HepG2 (cell line): ENCODE measurements at regions not wholly inside any gene's neighbourhood (a gene's known extent, or its start where the extent isn't known, plus 50 kb on each side); places are given as distances from the start of the nearest gene placed in this dataset.

Source experiments
- ATAC-seq: fragments of 200-7000 bp; cut with Tn5 transposase; 3 replicates; pipeline ENCODE4 v1.9.1; 2020; ENCODE audit warnings: mild to moderate bottlenecking, moderate library complexity
- BruUV-seq: library from RNA; stranded (reverse); fragments of 400-500 nt; replicated peaks from 2 replicates; lab custom pipeline; 2021; lab: Mats Ljungman, UMichigan
- CTCF ChIA-PET: fragments of 300-600 bp; formaldehyde crosslinking; extraction: SDS; loops from one replicate; lab custom pipeline; 2021; ENCODE audit warnings: low total read pairs, inconsistent platforms, low intra/inter-chr PET ratio; lab: Yijun Ruan, JAX
- POLR2A ChIA-PET: fragments of 350-600 bp; sonication (Branson Sonifier 250); formaldehyde crosslinking; loops from one replicate; lab custom pipeline; 2020; ENCODE audit warnings: antibody characterized with exemption, inconsistent platforms; lab: Yijun Ruan, JAX
- DNase-seq: peaks from one replicate; pipeline ENCODE4 v3.0.0-alpha.2; 2015; ENCODE audit warnings: low spot score
- FAIRE-seq: peaks from 3 replicates; lab custom pipeline; 2011; peaks lifted over from hg19 to GRCh38; lab: Jason Lieb, UNC
- H2AFZ ChIP-seq: one replicate; pipeline ENCODE4 v1.6.1; 2011; ENCODE audit warnings: low read length, inconsistent platforms
- H3K27ac ChIP-seq: fragments of 300-600 bp; 3 replicates; pipeline ENCODE4 v1.8.0; 2011; ENCODE audit warnings: mixed run types, mild to moderate bottlenecking, mixed read lengths, low read length, inconsistent platforms; ENCODE audit not compliant: insufficient read depth; ENCODE audit errors: extremely low read length
- H3K27me3 ChIP-seq, 2 experiments: fragments of 200-600 bp in 1 of 2; 2 replicates in 1 of 2; 3 replicates in 1 of 2; pipeline versions ENCODE4 v1.6.0 to v1.8.0; 2011; ENCODE audit warnings: low read length in 2 of 2, mild to moderate bottlenecking in 2 of 2, moderate library complexity in 2 of 2, inconsistent platforms in 1 of 2; ENCODE audit not compliant: insufficient read depth in 2 of 2, control insufficient read depth in 1 of 2
- H3K36me3 ChIP-seq, 2 experiments: fragments of 200-600 bp in 1 of 2; replicated peaks in 1 of 2; 2 replicates in 1 of 2; 3 replicates in 1 of 2; pipeline versions ENCODE4 v1.5.1 to v1.8.0; 2011; ENCODE audit warnings: low read length in 2 of 2, inconsistent platforms in 1 of 2; ENCODE audit not compliant: insufficient read depth in 2 of 2, control insufficient read depth in 1 of 2
- H3K4me1 ChIP-seq: 2 replicates; pipeline ENCODE4 v1.5.1; 2012; ENCODE audit warnings: low read length, inconsistent platforms; ENCODE audit not compliant: insufficient read depth
- H3K4me2 ChIP-seq: 2 replicates; pipeline ENCODE4 v1.6.0; 2011; ENCODE audit warnings: low read depth, low read length, inconsistent platforms
- H3K4me3 ChIP-seq, 3 experiments: fragments of 200-600 bp in 1 of 3; sonication (generic), shearing (Covaris generic) in 1 of 3; replicated peaks in 1 of 3; 2 replicates each; pipeline ENCODE4 v1.5.1; 2011 to 2016; ENCODE audit warnings: low read length in 3 of 3, inconsistent platforms in 2 of 3, low read depth in 2 of 3, mild to moderate bottlenecking in 2 of 3, control low read depth in 1 of 3, mixed read lengths in 1 of 3; ENCODE audit not compliant: insufficient read depth in 1 of 3
- H3K79me2 ChIP-seq: one replicate; pipeline ENCODE4 v1.6.1; 2011; ENCODE audit warnings: low read length, inconsistent platforms; ENCODE audit not compliant: insufficient read depth
- H3K9ac ChIP-seq: 2 replicates; pipeline ENCODE4 v1.6.0; 2011; ENCODE audit warnings: mild to moderate bottlenecking, low read depth, low read length, inconsistent platforms; ENCODE audit not compliant: insufficient read depth
- H3K9me3 ChIP-seq: 2 replicates; pipeline ENCODE4 v1.5.1; 2012; ENCODE audit warnings: mild to moderate bottlenecking, low read length
- H4K20me1 ChIP-seq: 2 replicates; pipeline ENCODE4 v1.6.0; 2011; ENCODE audit warnings: inconsistent platforms, mild to moderate bottlenecking, low read length, moderate library complexity; ENCODE audit not compliant: insufficient read depth
- MEIS1 ChIP-seq: sonication (generic); formaldehyde crosslinking; IDR thresholded peaks from 2 replicates; pipeline ENCODE4 v1.9.0; 2021; ENCODE audit warnings: mild to moderate bottlenecking, missing genetic modification reagents, moderate library complexity, borderline replicate concordance
- MTF2 ChIP-seq: sonication (generic); formaldehyde crosslinking; IDR thresholded peaks from 2 replicates; pipeline ENCODE4 v1.5.0; 2020; ENCODE audit warnings: missing genetic modification reagents, borderline replicate concordance
- RFX1 ChIP-seq: fragments of 450-650 bp; IDR thresholded peaks from 2 replicates; pipeline ENCODE4 v1.6.1; 2017
- SUZ12 ChIP-seq: fragments of 150-350 bp; IDR thresholded peaks from 2 replicates; pipeline ENCODE4 v1.6.1; 2014; ENCODE audit warnings: low read depth, low read length
- ZBTB21 ChIP-seq: sonication (generic); formaldehyde crosslinking; IDR thresholded peaks from 2 replicates; pipeline ENCODE4 v1.4.0; 2020; ENCODE audit warnings: missing genetic modification reagents
- ZNF446 ChIP-seq: sonication (generic); formaldehyde crosslinking; IDR thresholded peaks from 2 replicates; pipeline ENCODE4 v1.5.0; 2020; ENCODE audit warnings: mild to moderate bottlenecking, missing genetic modification reagents
- WGBS: methylation state at CpG from one replicate; pipeline ENCODE4 v1.1.6; 2017; ENCODE audit warnings: low lambda C conversion rate; 5-methylcytosine and 5-hydroxymethylcytosine counted together
- in situ Hi-C: cut with HindIII; loops from 2 replicates; pipeline ENCODE4 v1.10.0; 2017; ENCODE audit warnings: low pct_unique_long_range_greater_than_20kb; ENCODE audit not compliant: extremely low pct_ligation_motif_present
- intact Hi-C: fragments of 100-400 bp; cut with micrococcal nuclease; formaldehyde crosslinking; loops from one replicate; pipeline ENCODE4 v1.10.0; 2022; ENCODE audit not compliant: unreplicated experiment
- TF ChIP-seq, protein P1 (sequence below): sonication (generic); formaldehyde crosslinking; IDR thresholded peaks from 2 replicates; pipeline ENCODE4 v1.4.0; 2020; ENCODE audit warnings: missing genetic modification reagents, borderline replicate concordance

DNA sequence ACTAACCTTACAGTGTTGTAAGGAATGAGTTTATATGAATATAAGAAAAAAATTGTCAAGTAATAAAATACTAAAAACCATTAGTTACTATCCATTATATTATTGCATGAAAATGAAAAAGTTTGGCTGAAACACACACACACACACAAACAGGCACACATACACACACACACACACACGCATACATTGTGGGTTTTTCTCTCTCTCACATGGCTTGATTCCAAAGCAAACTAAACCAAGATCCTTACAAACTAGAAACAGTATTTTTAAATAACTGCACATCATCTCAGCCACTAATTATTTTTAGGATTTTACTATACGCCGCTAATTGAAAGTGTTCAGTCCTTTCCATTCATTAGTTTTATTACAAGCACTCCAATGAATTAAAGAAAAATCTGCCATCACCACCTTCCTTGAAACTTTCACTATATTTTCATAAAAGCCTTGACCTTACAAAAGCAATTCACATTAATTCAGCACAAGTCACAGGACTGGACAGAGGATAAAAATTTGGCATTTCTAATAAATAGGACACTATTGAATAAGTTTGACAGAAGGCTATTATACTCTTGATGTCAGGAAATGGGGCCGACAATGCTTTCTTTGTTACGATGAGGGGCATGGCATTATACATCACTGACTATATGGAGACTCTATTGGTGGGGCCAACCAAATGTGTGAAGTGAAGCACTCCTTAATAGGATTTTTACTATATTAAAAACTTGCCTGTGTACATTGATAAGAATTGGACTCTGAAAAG lies 187.0 kb upstream of the ESRRG start:
- Histone ChIP-seq H3K9me3 (no peaks in the 10 kb centered on the region), H3K27me3 (no peaks in the 10 kb centered on the region), H3K9ac (no peak overlapping the region), H3K79me2 (no peaks in the 10 kb centered on the region), H4K20me1 (no peaks in the 10 kb centered on the region), H3K27ac (no peak overlapping the region), H3K4me2 (no peak overlapping the region), H3K4me1 (peaks cover 2% of the 10 kb centered on the region), H3K36me3 (no peaks in the 10 kb centered on the region), H2AFZ (no peak overlapping the region), H3K4me3 (no peak overlapping the region)
- DNase-seq, result no peak
- ATAC-seq, result no peak
- in situ Hi-C loops (no loop called here), intact Hi-C loops (no loop called here)
- BruUV-seq, result no TSS peak
- TF ChIP-seq, protein P1, sequence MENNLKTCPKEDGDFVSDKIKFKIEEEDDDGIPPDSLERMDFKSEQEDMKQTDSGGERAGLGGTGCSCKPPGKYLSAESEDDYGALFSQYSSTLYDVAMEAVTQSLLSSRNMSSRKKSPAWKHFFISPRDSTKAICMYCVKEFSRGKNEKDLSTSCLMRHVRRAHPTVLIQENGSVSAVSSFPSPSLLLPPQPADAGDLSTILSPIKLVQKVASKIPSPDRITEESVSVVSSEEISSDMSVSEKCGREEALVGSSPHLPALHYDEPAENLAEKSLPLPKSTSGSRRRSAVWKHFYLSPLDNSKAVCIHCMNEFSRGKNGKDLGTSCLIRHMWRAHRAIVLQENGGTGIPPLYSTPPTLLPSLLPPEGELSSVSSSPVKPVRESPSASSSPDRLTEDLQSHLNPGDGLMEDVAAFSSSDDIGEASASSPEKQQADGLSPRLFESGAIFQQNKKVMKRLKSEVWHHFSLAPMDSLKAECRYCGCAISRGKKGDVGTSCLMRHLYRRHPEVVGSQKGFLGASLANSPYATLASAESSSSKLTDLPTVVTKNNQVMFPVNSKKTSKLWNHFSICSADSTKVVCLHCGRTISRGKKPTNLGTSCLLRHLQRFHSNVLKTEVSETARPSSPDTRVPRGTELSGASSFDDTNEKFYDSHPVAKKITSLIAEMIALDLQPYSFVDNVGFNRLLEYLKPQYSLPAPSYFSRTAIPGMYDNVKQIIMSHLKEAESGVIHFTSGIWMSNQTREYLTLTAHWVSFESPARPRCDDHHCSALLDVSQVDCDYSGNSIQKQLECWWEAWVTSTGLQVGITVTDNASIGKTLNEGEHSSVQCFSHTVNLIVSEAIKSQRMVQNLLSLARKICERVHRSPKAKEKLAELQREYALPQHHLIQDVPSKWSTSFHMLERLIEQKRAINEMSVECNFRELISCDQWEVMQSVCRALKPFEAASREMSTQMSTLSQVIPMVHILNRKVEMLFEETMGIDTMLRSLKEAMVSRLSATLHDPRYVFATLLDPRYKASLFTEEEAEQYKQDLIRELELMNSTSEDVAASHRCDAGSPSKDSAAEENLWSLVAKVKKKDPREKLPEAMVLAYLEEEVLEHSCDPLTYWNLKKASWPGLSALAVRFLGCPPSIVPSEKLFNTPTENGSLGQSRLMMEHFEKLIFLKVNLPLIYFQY, result no peak
- TF ChIP-seq MEIS1, result no peak
- TF ChIP-seq SUZ12, result no peak
- POLR2A ChIA-PET, result no interaction called here
- FAIRE-seq, result no peak
- CTCF ChIA-PET, result no interaction called here
- WGBS, result 67% methylated on average over 5 of the region's 5 CpGs

DNA sequence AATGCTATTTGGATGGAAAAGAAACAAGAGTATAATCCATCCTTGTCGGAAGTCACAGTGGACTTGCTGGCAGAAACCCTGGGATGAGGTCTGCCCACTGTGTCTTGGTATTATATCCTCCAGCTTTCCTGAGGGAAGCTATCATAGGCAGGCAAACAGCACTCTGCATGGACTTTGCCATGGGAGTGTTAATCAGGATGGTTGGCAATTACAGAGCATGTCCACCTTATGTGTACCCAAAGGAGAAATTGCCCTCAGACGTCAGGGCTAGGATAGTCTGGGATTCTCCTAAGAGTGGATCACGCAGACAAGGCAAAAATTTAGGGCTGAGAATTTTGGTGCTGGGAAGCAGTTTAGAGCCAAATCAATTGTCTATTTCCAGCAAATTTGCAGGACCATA lies 184.9 kb upstream of the ESRRG start:
- Histone ChIP-seq H4K20me1 (no peaks in the 10 kb centered on the region), H3K27ac (no peak overlapping the region), H3K4me1 (peaks cover 22% of the 10 kb centered on the region), H3K27me3 (no peaks in the 10 kb centered on the region), H3K4me2 (no peak overlapping the region), H3K9ac (no peak overlapping the region), H3K4me3 (no peak overlapping the region), H3K9me3 (no peaks in the 10 kb centered on the region), H3K79me2 (no peaks in the 10 kb centered on the region), H2AFZ (no peak overlapping the region), H3K36me3 (no peaks in the 10 kb centered on the region)
- FAIRE-seq (no peak), DNase-seq (no peak), ATAC-seq (no peak)
- in situ Hi-C loops (no loop called here), intact Hi-C loops (loop anchor here (5.0 kb wide), 1 partner anchor 1969 kb away; no protein-coding TSS in a partner anchor)
- CTCF ChIA-PET, result no interaction called here
- no TSS peak for BruUV-seq
- POLR2A ChIA-PET, result no interaction called here
- WGBS, result 43% methylated on average over 3 of the region's 3 CpGs
- TF ChIP-seq ZNF446 (CRISPR knock-in tag) (no peak), RFX1 (no peak), ZBTB21 (no peak), MTF2 (CRISPR knock-in tag) (no peak)
